ENCODE measurements at regions not wholly inside any gene's neighbourhood (a gene's known extent, or its start where the extent isn't known, plus 50 kb on each side); places are given as distances from the start of the nearest gene placed in this dataset.

DNA sequence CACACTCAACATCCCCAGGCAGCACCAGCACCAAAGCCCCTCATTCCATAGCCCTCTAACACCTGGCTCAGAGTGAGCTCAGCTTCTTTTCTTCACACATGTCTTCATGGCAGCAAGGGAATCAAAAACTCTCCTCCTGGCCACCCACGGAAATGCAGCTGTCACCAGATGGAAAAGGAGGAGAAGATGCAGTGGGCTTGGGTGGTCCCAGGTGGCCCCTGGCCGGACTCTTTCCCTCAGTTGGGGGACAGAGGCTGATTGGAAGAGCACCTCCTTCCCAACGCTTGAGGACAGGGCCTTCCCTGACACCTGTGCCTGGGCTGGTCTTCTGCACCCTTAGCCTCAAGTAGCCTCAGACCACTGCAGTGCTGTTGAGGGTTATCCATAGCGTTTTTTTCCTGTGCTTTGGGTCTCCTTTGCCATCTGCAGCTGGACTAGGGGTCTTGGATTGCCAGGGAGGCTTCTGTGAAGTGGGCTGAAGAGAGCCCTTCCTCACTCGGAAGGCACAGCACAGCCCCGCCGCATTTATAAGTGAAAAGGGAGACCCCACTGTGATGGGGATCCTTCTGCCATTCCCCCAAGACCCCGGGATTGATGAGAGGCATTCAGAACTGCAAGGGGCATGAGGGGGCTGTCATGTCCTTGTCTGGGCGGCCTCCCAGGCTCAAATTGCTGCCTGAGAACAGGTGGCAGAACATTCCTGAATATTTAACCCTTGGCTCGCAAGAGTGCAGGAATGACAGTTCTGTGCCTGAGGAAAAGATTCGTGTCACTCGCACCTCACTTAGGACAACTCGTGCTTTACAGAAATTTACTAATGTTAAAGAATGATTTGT is 200.0 kb downstream of the AUH start:
- no peak for DNase-seq

DNA sequence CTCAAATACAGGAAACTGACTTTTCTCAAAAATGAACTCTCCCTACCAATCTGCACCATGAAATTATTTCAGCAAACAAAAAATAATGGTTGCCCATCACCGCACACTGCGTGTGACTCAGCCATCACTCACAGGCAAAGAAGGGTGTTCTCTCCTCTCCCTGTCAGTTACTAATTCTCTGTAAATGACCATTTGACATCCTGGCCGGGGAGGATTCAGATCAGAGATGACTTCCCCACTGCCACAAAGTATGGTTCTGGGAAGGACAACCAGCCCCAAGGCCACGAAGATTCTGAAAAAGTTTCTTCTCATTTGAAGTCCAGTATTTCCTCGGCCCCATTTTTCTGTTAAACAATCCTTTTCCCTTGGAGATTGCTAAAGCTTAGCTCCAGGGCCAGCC is 199.4 kb downstream of the AUH start:
- DNase-seq, result no peak

DNA sequence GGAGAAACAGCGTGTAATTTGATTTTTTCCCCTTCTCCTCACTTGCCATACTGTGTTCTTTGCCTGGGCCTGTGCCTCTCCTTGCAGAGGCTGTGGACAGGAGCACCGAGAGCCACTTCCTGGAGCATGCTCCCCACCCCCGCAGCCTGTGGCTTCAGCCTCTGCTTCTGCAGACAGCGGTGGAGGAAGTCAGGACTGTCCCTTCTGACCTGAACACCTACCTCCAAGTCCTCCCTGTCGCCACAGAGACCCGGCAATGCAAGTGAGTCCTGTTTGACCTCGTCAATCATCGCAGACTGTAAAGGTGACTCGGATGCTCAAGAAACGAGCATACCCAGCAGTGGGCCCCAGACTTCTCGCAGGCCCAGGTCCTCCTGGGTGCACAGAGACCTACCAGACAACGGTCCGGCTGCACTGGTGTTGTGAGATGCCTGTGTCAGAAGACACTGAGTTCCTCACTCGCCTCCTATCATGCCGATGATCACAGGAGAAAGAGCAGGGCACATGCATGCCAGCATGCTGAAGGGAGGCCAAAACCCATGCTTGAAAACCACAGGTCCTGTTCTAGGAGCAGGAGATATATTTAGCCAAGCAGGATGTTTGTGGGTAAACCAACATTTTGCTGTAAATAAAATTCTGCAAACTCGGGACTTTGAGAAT is 198.8 kb downstream of the AUH start:
- peak; percentile 68 for DNase-seq

- DNase-seq, result no peak
These were observed 198.3 kb downstream of the AUH start for GRCh38 chr9:91163444-91163772.

DNA sequence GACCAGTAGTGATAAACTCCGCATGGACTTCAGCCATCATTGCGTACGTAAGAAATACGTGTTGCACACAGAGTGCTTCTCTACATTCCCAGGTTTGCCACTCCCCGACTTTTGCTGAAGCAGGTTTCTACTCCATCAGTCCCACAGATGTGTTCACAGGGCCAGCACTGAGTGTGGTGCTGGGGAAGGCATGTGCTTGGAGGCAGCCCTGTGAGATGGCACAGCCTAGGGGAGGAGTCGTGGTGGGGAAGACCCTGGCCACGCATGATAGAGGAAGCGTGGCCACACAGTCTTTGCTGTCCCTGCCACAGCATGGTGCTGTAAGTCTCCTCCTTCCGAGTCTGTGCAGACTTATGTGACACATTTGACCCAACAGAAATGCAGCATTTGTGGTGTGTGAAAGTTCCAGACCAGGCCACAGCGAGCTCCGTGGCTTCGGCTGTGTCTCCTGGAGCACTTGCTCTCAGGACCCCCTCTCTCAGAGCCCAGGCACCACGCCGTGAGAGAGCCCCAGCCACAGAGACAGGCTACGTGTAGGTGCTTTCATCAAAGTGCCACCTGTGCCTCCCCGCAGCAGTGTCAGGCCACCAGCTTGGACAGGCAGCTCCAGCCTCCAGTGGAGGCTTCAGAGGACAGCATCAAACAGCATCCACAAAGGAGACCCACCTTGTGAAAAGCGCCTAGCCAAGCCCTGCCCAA is 197.8 kb downstream of the AUH start:
- DNase-seq, result no peak
